22Rv1 (cell line): ENCODE measurements at regions not wholly inside any gene's neighbourhood (a gene's known extent, or its start where the extent isn't known, plus 50 kb on each side); places are given as distances from the start of the nearest gene placed in this dataset.

Source experiments
- ZFX ChIP-seq: fragments of 450-650 bp; IDR thresholded peaks from 2 replicates; pipeline ENCODE4 v1.6.1; 2017; ENCODE audit warnings: antibody characterized with exemption, borderline replicate concordance
- TF ChIP-seq, protein P1 (sequence below): fragments of 450-650 bp; IDR thresholded peaks from 2 replicates; pipeline ENCODE4 v1.5.1; 2017; ENCODE audit warnings: mild to moderate bottlenecking

DNA sequence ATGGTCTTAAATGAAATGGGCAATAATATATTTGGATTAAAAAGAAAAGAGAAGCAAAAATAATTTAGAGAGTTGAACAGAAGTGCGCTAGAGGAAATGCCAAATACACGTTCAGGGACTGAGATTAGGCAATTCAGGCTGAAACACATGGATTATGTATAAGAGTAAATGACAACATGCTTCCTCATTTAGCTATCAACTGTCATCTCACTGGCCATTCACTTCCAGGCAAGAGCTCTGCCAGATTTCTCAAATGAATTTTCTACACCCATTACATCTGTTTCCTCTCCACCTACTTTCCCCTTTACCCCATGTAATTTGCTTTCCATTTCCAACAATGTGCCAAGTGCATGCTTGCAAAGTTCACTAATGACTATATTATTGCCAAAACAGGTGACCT is 582.4 kb downstream of the LTN1 start:
- TF ChIP-seq, protein P1, sequence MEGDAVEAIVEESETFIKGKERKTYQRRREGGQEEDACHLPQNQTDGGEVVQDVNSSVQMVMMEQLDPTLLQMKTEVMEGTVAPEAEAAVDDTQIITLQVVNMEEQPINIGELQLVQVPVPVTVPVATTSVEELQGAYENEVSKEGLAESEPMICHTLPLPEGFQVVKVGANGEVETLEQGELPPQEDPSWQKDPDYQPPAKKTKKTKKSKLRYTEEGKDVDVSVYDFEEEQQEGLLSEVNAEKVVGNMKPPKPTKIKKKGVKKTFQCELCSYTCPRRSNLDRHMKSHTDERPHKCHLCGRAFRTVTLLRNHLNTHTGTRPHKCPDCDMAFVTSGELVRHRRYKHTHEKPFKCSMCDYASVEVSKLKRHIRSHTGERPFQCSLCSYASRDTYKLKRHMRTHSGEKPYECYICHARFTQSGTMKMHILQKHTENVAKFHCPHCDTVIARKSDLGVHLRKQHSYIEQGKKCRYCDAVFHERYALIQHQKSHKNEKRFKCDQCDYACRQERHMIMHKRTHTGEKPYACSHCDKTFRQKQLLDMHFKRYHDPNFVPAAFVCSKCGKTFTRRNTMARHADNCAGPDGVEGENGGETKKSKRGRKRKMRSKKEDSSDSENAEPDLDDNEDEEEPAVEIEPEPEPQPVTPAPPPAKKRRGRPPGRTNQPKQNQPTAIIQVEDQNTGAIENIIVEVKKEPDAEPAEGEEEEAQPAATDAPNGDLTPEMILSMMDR = no peak
- no peak for TF ChIP-seq ZFX
